K562 (cell line): ENCODE measurements at regions not wholly inside any gene's neighbourhood (a gene's known extent, or its start where the extent isn't known, plus 50 kb on each side); places are given as distances from the start of the nearest gene placed in this dataset.

Experiments used
- CTCF ChIP-seq, 3 experiments: IDR thresholded peaks in 2 of 3; conservative IDR thresholded peaks in 1 of 3; 2 replicates each; pipeline ENCODE4 v1.5.1; 2011 to 2012; ENCODE audit warnings: low read length in 3 of 3, mild to moderate bottlenecking in 3 of 3, control low read depth in 2 of 3, improper control_type of control experiment in 1 of 3, inconsistent platforms in 1 of 3, low read depth in 1 of 3, mixed read lengths in 1 of 3, moderate library complexity in 1 of 3; ENCODE audit not compliant: insufficient read depth in 2 of 3
- E2F6 ChIP-seq, 2 experiments: IDR thresholded peaks; 2 replicates each; pipeline ENCODE4 v1.6.1; 2011; ENCODE audit warnings: borderline replicate concordance in 1 of 2, control low read depth in 1 of 2, low read depth in 1 of 2, low read length in 1 of 2, mild to moderate bottlenecking in 1 of 2, mixed read lengths in 1 of 2, moderate library complexity in 1 of 2; ENCODE audit not compliant: insufficient read depth in 1 of 2, insufficient read length in 1 of 2, poor library complexity in 1 of 2, severe bottlenecking in 1 of 2; ENCODE audit errors: extremely low read depth in 1 of 2
- FOXP1 ChIP-seq: sonication (generic); formaldehyde crosslinking; IDR thresholded peaks from 2 replicates; pipeline ENCODE4 v1.8.0; 2022; ENCODE audit warnings: mild to moderate bottlenecking, missing genetic modification reagents
- NFIC ChIP-seq: fragments of 450-650 bp; IDR thresholded peaks from 2 replicates; pipeline ENCODE4 v1.6.1; 2017; ENCODE audit warnings: mild to moderate bottlenecking, inconsistent platforms
- PRDM10 ChIP-seq: fragments of 450-650 bp; IDR thresholded peaks from 2 replicates; pipeline ENCODE4 v1.6.1; 2018; ENCODE audit not compliant: partially characterized antibody
- ZNF143 ChIP-seq: sonication (generic); formaldehyde crosslinking; IDR thresholded peaks from 2 replicates; pipeline ENCODE4 v1.9.0; 2022; ENCODE audit warnings: mild to moderate bottlenecking, missing genetic modification reagents
- TF ChIP-seq, protein P1 (sequence below): fragments of 450-650 bp; IDR thresholded peaks from 2 replicates; pipeline ENCODE4 v1.7.1; 2018; ENCODE audit warnings: mild to moderate bottlenecking, low read depth; ENCODE audit not compliant: partially characterized antibody

DNA sequence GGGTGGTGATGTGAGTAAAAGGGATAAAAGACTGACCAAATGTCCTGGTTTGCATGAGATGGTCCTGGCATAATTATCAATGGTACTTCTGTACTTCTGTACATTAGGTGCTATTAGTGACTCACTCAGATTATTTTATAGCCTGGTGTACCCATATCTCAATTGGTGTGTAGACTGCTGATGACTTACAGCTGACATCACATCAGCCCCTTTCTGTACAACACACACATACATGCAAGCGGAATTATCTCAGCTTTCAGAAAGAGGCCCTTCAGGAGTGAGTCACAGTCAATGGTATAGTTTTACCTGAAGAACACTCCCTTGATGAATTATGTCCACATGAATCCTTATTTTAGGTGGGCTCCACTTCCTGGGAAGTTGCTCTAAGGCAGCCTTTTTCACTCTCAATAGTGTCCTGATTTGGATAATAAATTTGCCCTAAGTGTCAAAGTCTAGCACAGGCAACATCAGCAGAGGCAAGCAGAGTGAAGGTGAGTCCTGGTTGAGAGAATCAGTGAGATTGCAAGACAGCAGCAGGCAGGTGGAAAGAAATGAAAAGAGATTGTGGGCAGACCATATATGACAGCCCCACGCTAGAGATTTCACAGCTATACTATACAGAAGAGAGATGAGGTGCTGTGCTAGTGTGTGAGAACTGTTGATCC is 137.0 kb downstream of the ZPLD1 start:
- TF ChIP-seq CTCF (IDR thresholded peaks at IDR 0.05 in 2 of 3, conservative IDR thresholded peaks at IDR 0.05 in 1 of 3; ENCODE audit: insufficient read depth in 2 of 3, low read depth in 1 of 3, low read length in 3 of 3): no peak
- TF ChIP-seq, protein P1, sequence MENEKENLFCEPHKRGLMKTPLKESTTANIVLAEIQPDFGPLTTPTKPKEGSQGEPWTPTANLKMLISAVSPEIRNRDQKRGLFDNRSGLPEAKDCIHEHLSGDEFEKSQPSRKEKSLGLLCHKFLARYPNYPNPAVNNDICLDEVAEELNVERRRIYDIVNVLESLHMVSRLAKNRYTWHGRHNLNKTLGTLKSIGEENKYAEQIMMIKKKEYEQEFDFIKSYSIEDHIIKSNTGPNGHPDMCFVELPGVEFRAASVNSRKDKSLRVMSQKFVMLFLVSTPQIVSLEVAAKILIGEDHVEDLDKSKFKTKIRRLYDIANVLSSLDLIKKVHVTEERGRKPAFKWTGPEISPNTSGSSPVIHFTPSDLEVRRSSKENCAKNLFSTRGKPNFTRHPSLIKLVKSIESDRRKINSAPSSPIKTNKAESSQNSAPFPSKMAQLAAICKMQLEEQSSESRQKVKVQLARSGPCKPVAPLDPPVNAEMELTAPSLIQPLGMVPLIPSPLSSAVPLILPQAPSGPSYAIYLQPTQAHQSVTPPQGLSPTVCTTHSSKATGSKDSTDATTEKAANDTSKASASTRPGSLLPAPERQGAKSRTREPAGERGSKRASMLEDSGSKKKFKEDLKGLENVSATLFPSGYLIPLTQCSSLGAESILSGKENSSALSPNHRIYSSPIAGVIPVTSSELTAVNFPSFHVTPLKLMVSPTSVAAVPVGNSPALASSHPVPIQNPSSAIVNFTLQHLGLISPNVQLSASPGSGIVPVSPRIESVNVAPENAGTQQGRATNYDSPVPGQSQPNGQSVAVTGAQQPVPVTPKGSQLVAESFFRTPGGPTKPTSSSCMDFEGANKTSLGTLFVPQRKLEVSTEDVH: no peak
- no peak for TF ChIP-seq PRDM10
- no peak for TF ChIP-seq E2F6 (IDR thresholded peaks at IDR 0.05; ENCODE audit: borderline replicate concordance in 1 of 2, extremely low read depth in 1 of 2, insufficient read depth in 1 of 2, insufficient read length in 1 of 2, low read depth in 1 of 2, low read length in 1 of 2, poor library complexity in 1 of 2, severe bottlenecking in 1 of 2)
- TF ChIP-seq FOXP1 (CRISPR knock-in tag): no peak
- TF ChIP-seq ZNF143 (CRISPR knock-in tag): no peak
- no peak for TF ChIP-seq NFIC
